Vagina (tissue), 2 donors: ENCODE measurements at regions not wholly inside any gene's neighbourhood (a gene's known extent, or its start where the extent isn't known, plus 50 kb on each side); places are given as distances from the start of the nearest gene placed in this dataset.

ENCODE experiments used
- POLR2A ChIP-seq, 2 donors: fragments of 450-650 bp; IDR thresholded peaks; one replicate each; pipeline ENCODE4 v1.6.1; 2017; ENCODE audit warnings: antibody characterized with exemption in 2 of 2, mild to moderate bottlenecking in 2 of 2, moderate library complexity in 2 of 2
- POLR2AphosphoS5 ChIP-seq, 2 donors: sonication (generic); formaldehyde crosslinking; IDR thresholded peaks; one replicate each; pipeline ENCODE4 v1.9.0; 2017; ENCODE audit warnings: antibody characterized with exemption in 2 of 2, mild to moderate bottlenecking in 2 of 2, low read depth in 1 of 2; ENCODE audit not compliant: insufficient read depth in 1 of 2
- TF ChIP-seq, protein P1 (sequence below), 3 experiments: fragments of 450-650 bp in 2 of 3; fragments of 200-600 bp in 1 of 3; sonication (generic) in 1 of 3; IDR thresholded peaks; one replicate each; pipeline ENCODE4 v1.5.1; 2017 to 2019; ENCODE audit warnings: antibody characterized with exemption in 3 of 3, mild to moderate bottlenecking in 2 of 3, moderate library complexity in 2 of 3

- TF ChIP-seq, protein P1, sequence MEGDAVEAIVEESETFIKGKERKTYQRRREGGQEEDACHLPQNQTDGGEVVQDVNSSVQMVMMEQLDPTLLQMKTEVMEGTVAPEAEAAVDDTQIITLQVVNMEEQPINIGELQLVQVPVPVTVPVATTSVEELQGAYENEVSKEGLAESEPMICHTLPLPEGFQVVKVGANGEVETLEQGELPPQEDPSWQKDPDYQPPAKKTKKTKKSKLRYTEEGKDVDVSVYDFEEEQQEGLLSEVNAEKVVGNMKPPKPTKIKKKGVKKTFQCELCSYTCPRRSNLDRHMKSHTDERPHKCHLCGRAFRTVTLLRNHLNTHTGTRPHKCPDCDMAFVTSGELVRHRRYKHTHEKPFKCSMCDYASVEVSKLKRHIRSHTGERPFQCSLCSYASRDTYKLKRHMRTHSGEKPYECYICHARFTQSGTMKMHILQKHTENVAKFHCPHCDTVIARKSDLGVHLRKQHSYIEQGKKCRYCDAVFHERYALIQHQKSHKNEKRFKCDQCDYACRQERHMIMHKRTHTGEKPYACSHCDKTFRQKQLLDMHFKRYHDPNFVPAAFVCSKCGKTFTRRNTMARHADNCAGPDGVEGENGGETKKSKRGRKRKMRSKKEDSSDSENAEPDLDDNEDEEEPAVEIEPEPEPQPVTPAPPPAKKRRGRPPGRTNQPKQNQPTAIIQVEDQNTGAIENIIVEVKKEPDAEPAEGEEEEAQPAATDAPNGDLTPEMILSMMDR (IDR thresholded peaks at IDR 0.05) = no peak
- TF ChIP-seq POLR2AphosphoS5 (IDR thresholded peaks at IDR 0.05; ENCODE audit: insufficient read depth in 1 of 2, low read depth in 1 of 2) (no peak), POLR2A (IDR thresholded peaks at IDR 0.05) (no peak)
Measured at GRCh38 chr9:89872426-89872912, 267.7 kb downstream of the GADD45G start.
